Hematopoietic multipotent progenitor cell treated with erythropoietin and hydrocortisone succinate and interleukin-3 and kit ligand, for 15 days (in vitro differentiated cells): ENCODE measurements at regions not wholly inside any gene's neighbourhood (a gene's known extent, or its start where the extent isn't known, plus 50 kb on each side); places are given as distances from the start of the nearest gene placed in this dataset.
"Not testable (repeated sequence)": the region's sequence is repeated elsewhere in the genome, so short reads cannot be mapped to it uniquely, and the experiment has no call there.

Source experiments
- DNase-seq: peaks from one replicate; pipeline ENCODE4 v3.0.0-alpha.2; 2015; ENCODE audit warnings: low spot score

- not testable (repeated sequence) for DNase-seq
Observed at GRCh38 chr9:71508141-71508540, 260.2 kb downstream of the CEMIP2 start.

- no peak for DNase-seq
Observed at GRCh38 chr9:71506821-71507220, 261.5 kb downstream of the CEMIP2 start.

GRCh38 chr9:71504636-71505035 is 263.7 kb downstream of the CEMIP2 start:
- no peak for DNase-seq

GRCh38 chr9:71498691-71499090 is 269.6 kb downstream of the CEMIP2 start:
- DNase-seq: no peak

- DNase-seq: no peak
Observed at GRCh38 chr9:71490810-71491209, 277.5 kb downstream of the CEMIP2 start.

- no peak for DNase-seq
Observed at GRCh38 chr9:71487061-71487460, 281.3 kb downstream of the CEMIP2 start.

- DNase-seq: no peak
Observed at GRCh38 chr9:71485326-71485725, 283.0 kb downstream of the CEMIP2 start.

GRCh38 chr9:71483436-71483835 is 284.9 kb downstream of the CEMIP2 start:
- DNase-seq: no peak

GRCh38 chr9:71479621-71480020 is 288.7 kb downstream of the CEMIP2 start:
- no peak for DNase-seq

GRCh38 chr9:71472400-71472799 is 295.9 kb downstream of the CEMIP2 start:
- no peak for DNase-seq

GRCh38 chr9:71465392-71465791 is 302.9 kb downstream of the CEMIP2 start:
- DNase-seq: no peak

- DNase-seq: no peak
Observed at GRCh38 chr9:71459082-71459481, 309.2 kb downstream of the CEMIP2 start.

GRCh38 chr9:71446473-71447411 is 321.6 kb downstream of the CEMIP2 start:
- no peak for DNase-seq

- no peak for DNase-seq
Observed at GRCh38 chr9:71446106-71446472, 322.2 kb downstream of the CEMIP2 start.

- no peak for DNase-seq
Observed at GRCh38 chr9:71442937-71443336, 321.5 kb upstream of the TRPM3 start.

- DNase-seq: no peak
Observed at GRCh38 chr9:71441266-71441665, 319.8 kb upstream of the TRPM3 start.

GRCh38 chr9:71431931-71432330 is 310.5 kb upstream of the TRPM3 start:
- DNase-seq: no peak

GRCh38 chr9:71407341-71407740 is 285.9 kb upstream of the TRPM3 start:
- not testable (repeated sequence) for DNase-seq

GRCh38 chr9:71403106-71403505 is 281.7 kb upstream of the TRPM3 start:
- no peak for DNase-seq

GRCh38 chr9:71393005-71393404 is 271.6 kb upstream of the TRPM3 start:
- no peak for DNase-seq

- DNase-seq: no peak
Observed at GRCh38 chr9:71384343-71384742, 262.9 kb upstream of the TRPM3 start.

- no peak for DNase-seq
Observed at GRCh38 chr9:71383308-71383940, 262.0 kb upstream of the TRPM3 start.

- DNase-seq: no peak
Observed at GRCh38 chr9:71368157-71368556, 246.7 kb upstream of the TRPM3 start.
